NB4 (cell line): ENCODE measurements at regions not wholly inside any gene's neighbourhood (a gene's known extent, or its start where the extent isn't known, plus 50 kb on each side); places are given as distances from the start of the nearest gene placed in this dataset.

ENCODE experiments used
- CTCF ChIP-seq: IDR thresholded peaks from one replicate; pipeline ENCODE4 v1.5.1; 2012; ENCODE audit warnings: low read depth, low read length
- MYC ChIP-seq: IDR thresholded peaks from 2 replicates; pipeline ENCODE4 v1.6.1; 2011; ENCODE audit warnings: low read depth, low read length
- POLR2A ChIP-seq: IDR thresholded peaks from 2 replicates; pipeline ENCODE4 v1.6.1; 2011; ENCODE audit warnings: mild to moderate bottlenecking; ENCODE audit not compliant: insufficient read length; ENCODE audit errors: extremely low read depth

DNA sequence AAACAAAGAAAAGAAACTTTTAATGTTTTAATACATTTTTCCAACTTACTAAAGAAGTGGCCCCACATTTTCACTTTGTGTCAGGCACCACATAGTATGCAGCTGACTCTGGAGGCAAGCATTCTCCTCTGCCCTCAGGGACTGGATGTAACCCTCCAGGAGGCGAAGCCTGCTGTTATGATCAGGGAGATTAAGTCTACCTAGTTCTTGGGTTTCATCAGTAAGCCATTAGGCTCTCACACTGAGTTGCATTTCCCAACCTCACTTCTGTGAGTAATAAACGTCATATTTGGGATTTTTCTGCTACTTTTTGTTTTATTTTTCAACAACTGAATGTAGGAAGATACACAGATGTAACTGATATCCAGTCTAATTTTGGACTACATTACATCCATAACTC lies 101.2 kb upstream of the LRFN5 start:
- TF ChIP-seq CTCF: no peak
- TF ChIP-seq POLR2A: no peak
- no peak for TF ChIP-seq MYC
